Adipocyte (in vitro differentiated cells): ENCODE measurements at regions not wholly inside any gene's neighbourhood (a gene's known extent, or its start where the extent isn't known, plus 50 kb on each side); places are given as distances from the start of the nearest gene placed in this dataset.

Experiments used
- DNase-seq: peaks from one replicate; pipeline ENCODE4 v3.0.0-alpha.2; 2015; ENCODE audit warnings: low read depth
- H3K27me3 ChIP-seq: replicated peaks from 2 replicates; pipeline ENCODE4 v1.7.0; 2013; ENCODE audit warnings: mild to moderate bottlenecking, low read length, moderate library complexity; ENCODE audit not compliant: control insufficient read depth, insufficient read depth
- H3K36me3 ChIP-seq: 2 replicates; pipeline ENCODE4 v1.7.0; 2013; ENCODE audit warnings: low read length, mild to moderate bottlenecking, moderate library complexity; ENCODE audit not compliant: control insufficient read depth, insufficient read depth, severe bottlenecking
- H3K4me1 ChIP-seq: 2 replicates; pipeline ENCODE4 v1.7.0; 2013; ENCODE audit warnings: mild to moderate bottlenecking, low read length, moderate library complexity; ENCODE audit not compliant: control insufficient read depth, insufficient read depth
- H3K4me3 ChIP-seq: 2 replicates; pipeline ENCODE4 v1.7.0; 2013; ENCODE audit warnings: mild to moderate bottlenecking, low read length, moderate library complexity
- H3K9ac ChIP-seq: 2 replicates; pipeline ENCODE4 v1.7.0; 2013; ENCODE audit warnings: mild to moderate bottlenecking, low read length, moderate library complexity
- H3K9me3 ChIP-seq: 2 replicates; pipeline ENCODE4 v1.7.0; 2013; ENCODE audit warnings: mild to moderate bottlenecking, low read length, moderate library complexity; ENCODE audit not compliant: control insufficient read depth

GRCh38 chr3:175893566-175893965, 1034.4 kb downstream of the NAALADL2 start:
- no peaks in the 10 kb centered on the region for H3K27me3 ChIP-seq
- H3K4me1 ChIP-seq = no peaks in the 10 kb centered on the region
- no peak overlapping the region for H3K4me3 ChIP-seq
- no peaks in the 10 kb centered on the region for H3K9me3 ChIP-seq
- no peak for DNase-seq
- H3K36me3 ChIP-seq = no peaks in the 10 kb centered on the region
- no peak overlapping the region for H3K9ac ChIP-seq

DNA sequence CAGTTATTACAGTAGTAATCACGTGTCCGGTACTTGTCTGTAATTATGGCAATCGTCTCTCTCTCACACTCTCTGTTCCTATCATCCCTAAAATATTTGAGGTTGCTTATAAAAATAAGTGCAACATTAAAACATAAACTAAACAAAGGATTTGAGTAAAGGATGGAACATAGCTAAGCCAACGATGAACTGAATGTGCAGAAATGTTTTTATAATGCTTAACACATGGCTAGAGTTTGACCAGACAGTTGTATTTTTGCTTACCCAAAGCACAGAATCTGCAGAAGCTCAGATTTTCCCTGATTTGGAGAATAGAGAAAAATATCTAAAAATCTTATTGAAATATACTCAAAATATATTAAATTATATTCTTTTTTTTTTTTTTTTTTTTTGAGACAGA, 1030.9 kb downstream of the NAALADL2 start:
- Histone ChIP-seq H3K9ac (no peak overlapping the region), H3K36me3 (no peaks in the 10 kb centered on the region), H3K9me3 (no peaks in the 10 kb centered on the region), H3K27me3 (no peaks in the 10 kb centered on the region), H3K4me3 (no peak overlapping the region), H3K4me1 (no peaks in the 10 kb centered on the region)
- DNase-seq = peak; percentile 66

DNA sequence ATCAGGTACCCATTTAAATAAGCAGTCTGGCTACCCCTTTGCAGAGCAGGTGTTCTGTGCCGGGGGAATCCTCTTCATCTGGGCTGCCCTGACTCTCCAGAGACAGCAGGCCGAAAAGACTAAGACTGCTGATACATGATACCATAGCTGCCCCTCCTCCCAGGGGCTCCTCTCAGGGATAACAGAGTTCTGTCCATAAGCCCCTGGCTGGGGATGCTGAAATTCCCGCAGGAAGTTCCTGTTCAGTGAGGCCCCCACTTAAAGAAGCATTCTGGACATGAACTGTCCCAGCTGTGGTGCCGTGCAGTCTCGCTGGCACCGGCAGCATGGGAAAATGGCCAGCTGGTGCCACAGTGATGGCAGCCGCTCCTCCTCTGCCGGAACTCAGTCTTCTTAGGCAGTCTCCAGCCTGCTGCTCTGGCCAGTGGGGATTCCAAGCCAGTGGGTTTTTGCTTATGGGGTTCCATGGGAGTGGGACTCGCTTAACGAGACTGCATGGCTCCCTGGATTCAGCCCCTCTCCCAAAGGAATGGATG, 1026.2 kb downstream of the NAALADL2 start:
- peaks cover 6% of the 10 kb centered on the region for H3K9me3 ChIP-seq
- H3K4me1 ChIP-seq = no peaks in the 10 kb centered on the region
- DNase-seq = no peak
- H3K36me3 ChIP-seq = no peaks in the 10 kb centered on the region
- no peak overlapping the region for H3K9ac ChIP-seq
- no peaks in the 10 kb centered on the region for H3K27me3 ChIP-seq
- H3K4me3 ChIP-seq = no peak overlapping the region

GRCh38 chr3:175879417-175879816, 1020.3 kb downstream of the NAALADL2 start:
- H3K9ac ChIP-seq = no peak overlapping the region
- no peaks in the 10 kb centered on the region for H3K27me3 ChIP-seq
- no peaks in the 10 kb centered on the region for H3K36me3 ChIP-seq
- peaks cover 6% of the 10 kb centered on the region for H3K9me3 ChIP-seq
- H3K4me1 ChIP-seq = no peaks in the 10 kb centered on the region
- no peak overlapping the region for H3K4me3 ChIP-seq
- DNase-seq = no peak

GRCh38 chr3:175869404-175869803, 1010.3 kb downstream of the NAALADL2 start:
- Histone ChIP-seq H3K9me3 (no peaks in the 10 kb centered on the region), H3K4me1 (no peaks in the 10 kb centered on the region)

GRCh38 chr3:175868626-175869025, 1009.5 kb downstream of the NAALADL2 start:
- Histone ChIP-seq H3K9ac (no peak overlapping the region), H3K36me3 (no peaks in the 10 kb centered on the region), H3K4me1 (no peaks in the 10 kb centered on the region), H3K4me3 (no peak overlapping the region), H3K27me3 (no peaks in the 10 kb centered on the region), H3K9me3 (no peaks in the 10 kb centered on the region)
- DNase-seq = no peak

More at GRCh38 chr3:175869404-175869803, 1010.3 kb downstream of the NAALADL2 start:
- H3K36me3 ChIP-seq = no peaks in the 10 kb centered on the region
- H3K9ac ChIP-seq = no peak overlapping the region
- H3K27me3 ChIP-seq = no peaks in the 10 kb centered on the region
- DNase-seq = no peak
- no peak overlapping the region for H3K4me3 ChIP-seq

GRCh38 chr3:175865724-175866123, 1006.6 kb downstream of the NAALADL2 start:
- Histone ChIP-seq H3K36me3 (no peaks in the 10 kb centered on the region), H3K9ac (no peak overlapping the region), H3K4me1 (no peaks in the 10 kb centered on the region), H3K27me3 (no peaks in the 10 kb centered on the region), H3K9me3 (no peaks in the 10 kb centered on the region), H3K4me3 (no peak overlapping the region)
- DNase-seq = peak; percentile 55

- no peak for DNase-seq
- Histone ChIP-seq H3K9ac (no peak overlapping the region), H3K27me3 (no peaks in the 10 kb centered on the region), H3K4me3 (no peak overlapping the region), H3K36me3 (no peaks in the 10 kb centered on the region), H3K9me3 (no peaks in the 10 kb centered on the region), H3K4me1 (no peaks in the 10 kb centered on the region)
Observed at GRCh38 chr3:175861916-175862315, 1002.8 kb downstream of the NAALADL2 start.
